Stimulated activated CD4-positive, alpha-beta T cell treated with anti-CD3 and anti-CD28 coated beads, Interleukin-1b, Interleukin-23, amount 100 ng/mL, for 24 hours (primary cell): ENCODE measurements at regions not wholly inside any gene's neighbourhood (a gene's known extent, or its start where the extent isn't known, plus 50 kb on each side); places are given as distances from the start of the nearest gene placed in this dataset.
"Not testable (repeated sequence)": the region's sequence is repeated elsewhere in the genome, so short reads cannot be mapped to it uniquely, and the experiment has no call there.

ENCODE experiments used
- DNase-seq, 4 experiments: peaks; one replicate each; pipeline ENCODE4 v3.0.0-alpha.2; 2020; ENCODE audit warnings: low read depth in 4 of 4, low spot score in 1 of 4

DNA sequence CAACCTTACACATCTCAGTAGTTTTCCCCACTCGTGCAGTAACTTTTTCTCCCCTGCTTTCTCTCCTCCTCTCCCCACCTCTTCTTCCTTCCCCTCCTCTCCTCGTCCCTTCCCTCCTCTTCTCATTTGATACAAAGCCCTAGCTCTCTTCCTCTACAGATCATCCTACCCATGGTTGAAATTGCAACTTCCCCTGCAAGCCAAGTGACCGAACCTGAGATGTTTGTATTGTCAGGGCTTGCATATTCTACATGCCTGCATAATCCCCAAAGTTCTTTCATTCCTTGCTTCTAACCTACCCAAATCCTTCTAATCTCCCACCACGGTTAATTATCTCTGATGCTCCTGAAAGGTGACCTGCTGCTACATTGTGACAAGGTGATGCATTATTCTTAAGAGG lies 408.6 kb upstream of the AMELY start:
- DNase-seq = not testable (repeated sequence)

DNA sequence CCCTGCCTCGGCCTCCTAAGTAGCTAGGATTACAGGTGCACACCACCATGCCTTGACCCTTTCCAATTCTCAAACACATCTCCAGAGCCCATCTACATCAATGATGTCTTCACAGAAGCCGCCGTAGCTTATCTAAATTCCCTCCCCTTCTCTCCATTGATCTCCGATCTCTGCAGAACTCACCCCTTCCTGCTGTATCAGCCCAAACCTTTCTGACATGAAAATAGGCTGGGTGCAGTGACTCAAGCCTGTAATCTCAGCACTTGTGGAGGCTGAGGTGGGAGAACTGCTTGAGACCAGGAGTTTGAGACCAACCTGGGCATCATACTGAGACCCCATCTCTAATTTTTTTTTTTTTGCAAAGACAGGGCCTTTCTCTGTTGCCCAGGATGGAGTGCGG lies 406.6 kb upstream of the AMELY start:
- DNase-seq = no peak

DNA sequence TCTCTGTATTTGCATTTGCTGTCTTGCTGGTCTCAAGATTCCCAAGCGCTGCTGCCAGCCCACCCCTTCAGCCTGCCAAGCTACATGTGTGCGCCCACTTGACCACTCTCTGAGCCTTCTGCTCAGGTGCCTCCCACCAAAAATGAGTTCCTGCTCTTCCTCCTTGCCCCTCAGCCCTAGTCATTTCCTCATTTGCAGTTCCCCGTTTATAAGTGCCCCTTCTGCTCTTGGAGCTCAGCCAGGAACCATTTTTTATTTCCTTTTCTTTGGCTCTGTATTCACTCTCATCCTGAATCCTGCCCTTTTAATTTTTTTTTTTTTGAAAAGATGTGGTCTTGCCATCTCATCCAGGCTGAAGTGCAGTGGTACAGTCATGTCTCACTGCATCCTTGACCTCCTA lies 406.0 kb upstream of the AMELY start:
- no peak for DNase-seq

DNA sequence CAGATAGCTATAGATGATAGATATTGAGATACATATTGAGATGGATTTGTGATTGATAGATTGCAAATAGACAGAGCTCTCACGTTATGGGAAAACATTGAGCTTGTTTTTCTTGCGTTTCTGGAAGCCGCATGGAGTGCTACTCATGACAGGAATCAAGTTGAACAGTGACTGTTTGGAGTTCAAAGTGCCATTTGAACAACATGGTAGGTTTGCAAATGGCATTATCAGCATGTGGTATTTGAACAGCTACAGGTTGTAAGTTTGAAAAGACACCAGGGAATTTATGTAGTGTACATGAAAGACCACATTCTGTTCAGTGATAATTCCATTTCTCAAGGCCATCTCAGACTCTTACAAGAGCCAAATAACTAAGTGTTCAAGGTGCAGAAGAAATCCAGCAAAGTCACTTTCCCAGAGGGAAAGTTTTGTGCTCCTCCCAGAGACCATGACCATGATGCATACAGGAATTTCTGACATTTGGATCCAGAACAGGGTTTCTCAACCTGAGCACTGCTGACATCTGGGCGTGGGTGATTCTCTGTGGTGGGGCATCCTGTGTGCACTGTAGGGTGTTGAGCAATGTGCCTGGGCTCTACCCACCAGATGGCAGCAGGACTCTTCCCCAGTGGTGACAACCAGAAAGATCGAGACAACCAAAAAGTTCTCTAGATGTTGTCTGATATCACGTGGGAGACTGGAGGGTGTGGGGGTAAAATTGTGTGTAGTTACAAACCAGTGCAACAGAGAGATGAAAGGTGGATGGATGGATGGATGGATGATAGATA lies 399.1 kb upstream of the AMELY start:
- peak in 2 of 4 experiments; percentile 39 to 45 for DNase-seq

DNA sequence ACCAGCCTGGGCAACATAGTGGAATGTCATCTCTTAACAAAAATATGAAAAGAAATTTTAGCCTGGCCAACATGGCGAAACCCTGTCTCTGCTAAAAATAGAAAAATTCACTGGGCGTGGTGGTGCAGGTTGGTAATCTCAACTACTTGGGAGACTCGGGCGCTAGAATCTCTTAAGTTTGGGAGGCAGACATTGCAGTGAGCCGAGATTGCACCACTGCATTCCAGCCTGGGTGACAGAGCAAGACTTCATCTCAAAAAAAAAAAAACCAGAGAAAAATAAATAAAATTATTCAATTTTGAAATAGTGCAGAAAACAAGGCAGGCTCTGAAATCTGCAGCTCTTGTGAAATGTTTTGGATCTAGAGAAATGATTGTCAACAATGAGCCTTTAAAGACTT lies 397.3 kb upstream of the AMELY start:
- no peak for DNase-seq

DNA sequence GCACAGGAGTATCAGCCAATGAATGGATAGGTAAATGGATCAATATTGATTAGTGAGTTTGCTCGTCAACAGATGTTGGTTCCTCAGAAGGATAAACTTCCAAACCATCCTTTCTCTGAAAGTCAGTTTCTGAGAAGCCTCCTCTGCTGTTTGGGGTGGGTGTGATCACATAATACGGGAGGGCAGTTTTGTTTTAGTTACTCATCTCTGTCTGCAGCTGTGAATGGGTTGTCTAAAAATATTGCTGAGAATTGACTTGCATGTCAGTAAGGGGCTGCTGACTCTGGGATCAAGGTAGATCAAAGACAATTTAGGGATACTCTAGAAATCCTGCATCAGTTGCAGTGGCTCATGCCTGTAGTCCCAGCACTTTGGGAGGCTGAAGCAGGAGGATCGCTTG lies 390.8 kb upstream of the AMELY start:
- DNase-seq = no peak

DNA sequence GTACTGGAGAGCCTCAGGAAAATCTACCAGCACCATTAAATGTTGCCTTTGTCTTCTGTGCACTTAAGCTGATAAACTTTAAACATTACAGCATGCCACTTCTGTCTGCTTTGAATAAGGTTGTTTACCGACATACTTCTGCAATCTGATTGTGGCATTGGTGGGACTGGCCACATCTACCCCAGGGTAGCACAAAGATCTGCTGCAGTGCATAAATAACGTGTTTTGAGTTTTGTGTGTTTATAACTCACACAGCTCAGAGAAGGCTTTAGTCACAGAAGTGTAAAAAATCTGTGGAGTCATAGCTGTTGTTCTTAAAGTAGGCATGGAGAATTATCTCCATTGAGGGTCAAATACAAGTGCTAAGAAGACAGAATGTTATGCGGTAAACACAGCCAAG lies 388.4 kb upstream of the AMELY start:
- no peak for DNase-seq

DNA sequence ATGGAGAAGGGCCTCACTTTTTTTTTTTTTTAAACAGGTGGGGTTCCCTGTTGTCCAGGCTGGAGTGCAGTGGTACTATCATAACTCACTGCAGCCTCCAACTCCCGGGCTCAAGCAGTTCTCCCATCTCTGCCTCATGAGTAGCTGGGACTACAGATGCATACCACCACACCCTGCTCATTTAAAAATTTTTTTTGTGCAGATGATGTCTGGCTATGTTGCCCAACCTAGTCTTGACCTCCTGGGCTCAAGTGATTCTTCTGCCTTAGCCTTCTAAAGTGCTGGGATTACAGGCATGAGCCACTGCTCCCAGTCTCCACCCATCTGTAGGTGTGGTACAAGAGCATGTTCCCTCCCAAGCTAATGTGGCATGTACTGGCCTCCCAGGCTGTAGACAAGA lies 380.6 kb upstream of the AMELY start:
- DNase-seq = no peak

DNA sequence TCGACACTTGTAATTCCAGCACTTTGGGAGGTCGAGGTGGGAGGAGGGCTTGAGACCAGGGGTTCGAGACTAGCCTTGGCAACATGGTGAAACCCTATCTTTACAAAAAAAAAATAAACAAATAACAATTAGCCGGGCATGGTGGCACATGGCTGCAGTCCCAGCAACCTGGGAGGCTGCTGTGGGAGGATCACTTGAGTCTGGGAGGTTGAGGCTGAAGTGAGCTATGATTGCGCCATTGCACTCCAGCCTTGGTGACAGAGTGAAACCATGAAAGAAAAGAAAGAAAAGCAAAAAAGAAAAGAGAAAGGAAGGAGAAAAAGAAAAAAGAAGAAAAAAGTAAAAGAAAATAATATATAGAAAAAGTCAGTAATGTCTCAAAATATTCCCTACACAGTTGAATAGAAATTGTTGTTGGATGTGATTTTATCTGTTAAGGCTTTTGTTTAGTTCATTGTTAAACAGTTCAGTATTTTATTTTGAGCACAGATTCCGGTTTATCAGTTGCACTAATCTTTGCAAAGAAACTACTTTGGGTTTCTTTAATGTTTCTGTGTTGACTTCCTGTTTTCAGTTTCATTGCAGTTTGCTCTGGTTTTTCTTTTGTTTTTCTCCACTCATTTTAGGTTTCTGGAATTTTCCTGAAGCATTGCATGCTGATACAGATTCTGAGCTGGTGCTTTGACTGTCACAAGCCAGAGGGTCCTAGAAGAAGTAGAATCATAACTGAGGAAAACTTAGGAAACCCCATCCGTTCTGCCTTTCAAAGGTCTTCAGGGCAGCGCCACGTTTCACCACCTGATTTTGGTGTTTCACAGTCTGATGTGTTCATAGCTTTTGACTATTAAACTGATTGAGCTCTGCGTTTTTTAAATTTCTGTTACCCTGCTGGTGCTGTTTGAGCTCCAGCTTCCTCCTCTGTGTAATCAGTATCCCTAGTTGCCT lies 378.6 kb upstream of the AMELY start:
- DNase-seq = no peak

DNA sequence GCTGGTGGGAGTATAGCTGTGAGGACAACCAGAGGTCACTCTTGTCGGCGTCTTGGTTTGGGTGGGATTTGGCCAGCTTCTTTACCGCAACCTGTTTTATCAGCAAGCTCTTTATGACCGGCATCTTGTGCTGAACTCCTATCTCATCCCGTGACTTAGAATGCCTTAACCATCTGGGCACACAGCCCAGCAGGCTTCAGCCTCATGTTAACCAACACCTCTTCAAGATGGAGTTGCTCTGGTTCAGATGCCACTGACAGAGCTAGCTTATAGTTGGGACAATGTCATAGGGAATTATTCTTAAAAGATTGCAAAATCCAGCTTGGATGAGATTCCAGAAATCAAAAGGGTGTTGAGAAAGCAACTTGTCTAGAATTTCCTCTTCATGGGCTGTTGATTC lies 377.1 kb upstream of the AMELY start:
- no peak for DNase-seq

DNA sequence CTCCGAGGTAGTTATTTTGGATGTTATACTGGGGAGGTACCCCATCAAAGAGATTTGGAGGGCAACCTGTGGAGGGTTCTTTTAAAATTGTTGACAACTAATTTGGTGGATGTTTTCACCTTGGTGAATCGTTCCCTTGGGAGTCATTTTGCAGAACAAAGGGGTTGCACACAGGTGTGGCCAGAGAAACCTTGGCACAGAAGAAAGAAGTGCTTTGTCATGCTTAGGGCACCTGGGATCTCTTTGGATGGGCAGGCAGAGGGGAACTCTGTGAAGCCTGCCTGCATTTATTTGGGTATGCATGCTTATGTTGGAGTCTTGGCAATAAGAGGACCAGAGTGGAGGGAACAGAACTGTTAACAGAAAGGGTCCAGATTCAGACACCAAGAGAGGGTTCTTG lies 376.4 kb upstream of the AMELY start:
- not testable (repeated sequence) for DNase-seq

DNA sequence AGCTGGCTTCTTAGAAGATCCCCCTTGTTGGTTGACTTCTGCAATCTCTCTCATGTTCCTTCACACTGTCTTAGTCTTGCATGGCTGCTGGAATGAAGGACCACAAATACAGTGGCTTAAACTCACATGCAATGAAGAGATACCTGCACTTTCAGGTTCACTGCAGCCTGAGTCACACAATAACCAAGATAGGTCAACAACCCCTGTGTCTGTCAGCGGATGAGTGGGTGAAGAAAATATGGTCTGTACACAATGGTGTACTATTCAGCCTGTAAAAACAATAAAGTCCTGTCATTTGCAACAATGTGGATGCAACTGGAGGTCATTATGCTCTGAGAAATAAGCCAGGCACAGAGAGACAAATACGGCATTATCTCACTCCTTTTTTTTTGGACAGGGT lies 373.8 kb upstream of the AMELY start:
- no peak for DNase-seq

DNA sequence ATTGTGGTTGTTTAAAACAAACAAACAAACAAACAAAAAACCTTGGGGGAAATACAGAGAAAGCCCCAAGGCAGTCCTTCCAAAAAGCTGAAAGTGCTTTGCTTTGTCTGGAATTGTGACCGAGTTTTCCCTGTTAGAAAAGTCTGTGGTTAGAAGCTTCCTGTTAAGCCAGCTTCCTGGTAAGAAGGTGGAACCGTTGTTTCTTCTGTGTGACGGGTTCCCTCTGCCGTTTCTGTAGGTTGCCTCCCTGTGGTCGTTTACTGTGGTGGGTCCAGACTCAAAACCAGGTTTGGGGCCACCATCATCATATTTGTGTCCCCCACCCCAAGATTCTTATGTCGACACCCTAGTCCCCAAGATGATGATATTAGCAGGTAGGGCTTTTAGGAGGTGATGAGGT lies 371.4 kb upstream of the AMELY start:
- DNase-seq = no peak

DNA sequence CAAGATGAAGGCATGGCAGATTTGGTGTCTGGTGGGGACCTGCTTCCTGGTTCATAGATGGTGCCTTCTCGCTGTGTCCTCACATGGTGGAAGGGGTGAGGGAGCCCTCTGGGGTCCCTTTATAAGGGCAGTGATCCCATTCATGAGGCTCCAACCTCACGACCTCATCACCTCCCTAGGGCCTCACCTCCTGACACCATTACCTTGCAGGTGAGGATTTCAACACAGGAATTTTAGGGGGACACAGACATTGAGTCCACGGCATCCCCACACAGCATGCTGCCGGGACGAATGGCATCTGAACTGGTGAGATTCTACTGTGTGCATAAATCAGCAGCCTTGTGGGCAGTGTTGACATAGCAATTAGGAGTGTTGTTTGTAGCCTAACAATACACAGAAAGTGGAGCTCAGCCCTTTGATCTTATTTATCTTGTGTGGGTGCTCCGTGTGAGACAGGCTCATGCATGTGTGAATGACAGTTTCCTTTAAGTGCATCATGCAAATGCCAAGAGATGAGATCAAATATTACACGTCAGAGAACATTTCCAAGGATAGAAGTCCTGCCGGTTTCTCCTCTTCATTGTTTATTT lies 368.7 kb upstream of the AMELY start:
- not testable (repeated sequence) for DNase-seq

DNA sequence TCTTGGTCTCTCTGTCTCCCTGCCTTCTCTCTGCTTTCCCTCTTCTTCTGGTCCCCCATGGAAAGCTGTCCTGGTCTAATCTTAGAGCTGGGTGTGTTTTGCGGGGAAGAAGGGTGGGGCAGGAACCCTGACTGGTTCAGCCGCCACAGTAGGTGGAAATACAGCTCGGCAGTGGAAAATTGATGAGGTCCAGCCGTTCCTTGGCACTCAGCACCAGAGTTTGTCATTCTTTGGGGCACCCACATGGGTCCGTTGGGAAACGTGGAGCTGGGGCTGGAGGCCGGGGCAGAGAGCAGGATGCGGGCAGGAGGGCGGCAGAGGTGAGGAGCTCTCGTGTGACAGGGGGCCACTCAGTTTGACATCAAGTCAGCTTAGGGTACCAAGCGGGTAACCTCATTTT lies 364.2 kb upstream of the AMELY start:
- DNase-seq = no peak

DNA sequence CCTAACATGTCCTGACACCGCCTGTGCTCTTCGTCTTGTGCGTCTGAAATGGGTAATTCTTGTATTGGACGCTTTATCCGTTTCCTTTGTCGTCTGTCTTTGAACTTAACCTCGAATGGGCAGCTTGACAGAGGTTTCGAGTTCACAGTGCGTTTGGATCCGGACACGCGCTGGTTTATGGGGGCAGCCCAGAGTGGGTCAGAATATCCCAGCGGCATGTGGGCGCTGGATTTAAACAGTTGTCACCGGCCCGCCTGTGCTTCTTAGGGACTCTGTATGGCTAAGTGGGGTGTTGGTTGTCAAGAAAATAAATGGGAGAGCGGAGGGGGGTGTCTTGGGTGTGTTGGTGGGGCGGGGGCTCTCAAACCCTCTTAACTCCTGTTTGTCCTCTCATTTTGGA lies 363.5 kb upstream of the AMELY start:
- DNase-seq = no peak

DNA sequence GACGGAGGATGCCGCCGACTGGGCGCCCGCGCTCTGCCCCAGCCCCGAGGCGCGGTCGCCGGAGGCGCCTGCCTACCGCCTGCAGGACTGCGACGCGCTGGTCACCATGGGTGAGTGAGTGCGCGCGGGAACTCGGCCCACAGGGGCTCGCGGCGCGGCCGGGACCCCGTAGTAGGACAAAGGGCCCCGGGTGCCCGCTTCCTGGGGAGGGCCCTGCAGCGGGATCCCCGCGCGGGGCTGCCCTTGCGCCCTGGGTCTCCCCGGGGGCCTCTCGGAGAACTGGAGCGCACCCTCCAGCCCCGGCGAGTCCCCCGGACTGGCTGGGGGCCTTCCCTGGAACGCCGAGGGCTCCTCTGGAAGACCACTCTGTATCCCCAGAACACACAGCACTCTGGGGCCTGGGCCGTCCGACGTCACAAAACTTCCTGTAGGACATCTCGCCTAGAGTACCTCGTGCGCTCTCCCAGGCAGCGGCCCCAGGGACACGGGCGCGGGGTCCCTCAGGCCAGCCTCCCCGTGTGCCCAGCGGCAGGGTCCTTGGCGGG lies 362.9 kb upstream of the AMELY start:
- no peak for DNase-seq

DNA sequence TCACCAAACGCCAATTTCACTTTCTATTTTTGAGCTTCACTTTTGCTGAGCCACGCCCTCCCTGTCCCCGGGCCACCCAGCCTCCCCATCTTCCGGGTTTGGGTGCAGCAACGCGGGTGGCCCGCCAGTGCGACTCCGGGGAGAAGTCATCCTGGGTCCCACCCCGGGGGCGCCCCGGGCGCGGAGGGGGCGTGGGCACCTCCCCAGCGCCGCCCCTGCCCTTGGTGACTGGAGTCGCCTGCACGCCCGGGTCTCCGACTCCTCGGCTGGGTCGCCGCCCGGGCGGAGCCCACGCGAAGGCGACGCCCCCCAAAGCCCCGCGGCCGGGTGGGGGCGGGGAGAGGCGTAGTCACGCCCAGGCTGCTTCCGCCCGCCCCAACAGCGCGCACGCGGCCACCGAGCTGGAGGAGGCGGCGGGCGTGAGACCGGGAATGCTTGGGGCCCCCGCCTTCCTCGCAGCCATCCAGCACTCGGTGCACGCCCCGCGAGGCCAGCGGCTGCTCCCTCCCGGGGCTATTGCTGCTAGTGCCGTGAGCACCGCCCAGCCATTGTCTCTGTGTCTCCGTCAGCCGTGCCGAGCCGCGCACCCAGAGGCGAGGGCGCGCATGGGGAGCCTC lies 362.1 kb upstream of the AMELY start:
- peak in 3 of 4 experiments; percentile 49 to 80 (median 70) for DNase-seq

DNA sequence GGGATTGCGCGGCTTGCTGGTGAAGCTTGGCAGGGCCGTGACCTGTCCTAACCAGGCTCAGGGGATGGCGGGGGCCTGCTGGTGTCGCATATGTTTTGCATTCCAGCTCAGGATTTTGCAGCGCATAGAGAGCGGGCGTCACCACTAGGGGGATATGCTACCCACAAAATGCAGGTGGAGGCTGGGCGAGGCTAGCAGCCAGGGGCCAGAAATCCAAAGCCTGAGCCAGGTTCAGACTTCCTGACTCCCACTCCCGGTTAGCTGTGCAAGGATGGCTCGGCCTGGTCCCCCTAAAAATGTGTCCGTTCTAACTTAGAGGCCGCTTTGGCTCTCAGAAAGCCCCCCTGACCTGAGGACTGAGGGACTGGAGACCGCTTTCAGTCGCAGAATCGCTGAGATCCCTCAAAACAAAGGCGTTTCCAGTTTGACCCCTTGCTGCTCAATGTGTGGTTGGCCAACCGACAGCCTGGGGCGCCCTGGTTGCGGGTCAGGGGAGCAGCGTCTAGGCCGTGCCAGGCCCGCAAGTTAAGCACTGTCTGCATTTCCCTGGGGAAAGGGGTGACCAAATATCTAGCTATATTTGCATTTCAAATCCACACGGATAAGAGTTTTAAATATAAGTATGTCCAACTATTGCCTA lies 361.1 kb upstream of the AMELY start:
- peak in 2 of 4 experiments; percentile 44 to 52 for DNase-seq

DNA sequence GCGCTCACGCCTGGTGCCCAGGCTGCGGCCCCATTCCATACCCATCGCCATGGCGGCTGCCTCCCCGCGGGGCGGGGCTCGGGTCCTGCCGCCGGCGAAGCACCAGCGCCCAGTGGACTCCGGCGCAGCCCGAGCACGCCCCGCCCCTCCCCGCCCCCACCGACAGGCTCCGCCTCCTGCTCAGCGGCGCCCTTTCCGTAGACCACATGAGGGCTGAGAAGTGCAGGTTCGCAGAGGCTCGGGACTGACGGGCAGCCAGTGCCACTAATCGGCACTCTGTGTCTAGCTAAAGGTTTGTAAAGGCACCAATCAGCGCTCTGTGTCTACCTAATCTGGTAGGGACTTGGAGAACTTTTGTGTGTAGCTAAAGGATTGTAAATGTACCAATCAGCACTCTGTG lies 352.2 kb upstream of the AMELY start:
- no peak for DNase-seq

DNA sequence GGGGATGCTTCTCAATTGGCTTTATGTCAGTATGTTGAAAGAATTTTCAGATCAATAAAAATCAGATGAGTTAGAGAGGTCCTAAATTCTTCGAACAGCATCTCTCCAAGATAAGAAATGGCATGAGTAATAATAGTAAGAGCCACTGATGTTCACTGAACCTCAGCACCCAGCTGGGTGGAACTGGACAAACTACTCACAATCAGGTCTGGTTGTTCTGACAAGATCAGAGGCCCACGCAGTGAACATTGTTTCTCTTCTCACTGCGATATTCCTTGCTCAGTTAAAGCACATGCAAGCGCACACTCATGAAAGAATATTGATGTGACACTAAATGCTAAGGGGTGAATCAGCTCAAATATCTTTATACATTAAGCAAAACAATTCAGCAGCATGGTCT lies 351.0 kb upstream of the AMELY start:
- no peak for DNase-seq
